ENCODE measurements at regions not wholly inside any gene's neighbourhood (a gene's known extent, or its start where the extent isn't known, plus 50 kb on each side); places are given as distances from the start of the nearest gene placed in this dataset.

- no peaks in the 10 kb centered on the region for H3K36me3 ChIP-seq (ENCODE audit: control insufficient read depth, insufficient read depth, low read length)
- H3K4me1 ChIP-seq (ENCODE audit: control insufficient read depth, extremely low read depth, insufficient read depth, low read length): no peaks in the 10 kb centered on the region
- no peak overlapping the region for H3K4me2 ChIP-seq (ENCODE audit: extremely low read depth, insufficient read depth, low read length)
- no peak overlapping the region for H3K9ac ChIP-seq (ENCODE audit: insufficient read depth, low read length)
- no peak overlapping the region for H3K4me3 ChIP-seq (replicated peaks in 1 of 4; ENCODE audit: control extremely low read depth in 1 of 4, insufficient read depth in 1 of 4, low read depth in 3 of 4, low read length in 4 of 4)
- no peak overlapping the region for H3K27ac ChIP-seq (ENCODE audit: insufficient read depth, low read length)
- H3K27me3 ChIP-seq (ENCODE audit: control insufficient read depth, insufficient read depth, low read length): no peaks in the 10 kb centered on the region
- no peak overlapping the region for H2AFZ ChIP-seq (ENCODE audit: low read length)
- no peaks in the 10 kb centered on the region for H3K9me3 ChIP-seq (ENCODE audit: control insufficient read depth, insufficient read depth, low read depth, low read length)
- TF ChIP-seq CTCF (conservative IDR thresholded peaks at IDR 0.05 in 1 of 2, IDR thresholded peaks at IDR 0.05 in 1 of 2; ENCODE audit: low read depth in 1 of 2, low read length in 2 of 2) (no peak), EZH2 (IDR thresholded peaks at IDR 0.05; ENCODE audit: low read length, missing control alignments) (no peak)
- no peaks in the 10 kb centered on the region for H4K20me1 ChIP-seq (ENCODE audit: control insufficient read depth, extremely low read depth, insufficient read depth, low read length)
- no peaks in the 10 kb centered on the region for H3K79me2 ChIP-seq (ENCODE audit: control insufficient read depth, insufficient read depth, low read length)
- DNase-seq (ENCODE audit: low read depth in 2 of 2): peak in 1 of 2 donors; percentile 1
Observed at GRCh38 chr3:163622384-163622783, 1455.9 kb downstream of the SI start.

GRCh38 chr3:163614886-163615285, 1463.4 kb downstream of the SI start:
- H3K27me3 ChIP-seq (ENCODE audit: control insufficient read depth, insufficient read depth, low read length): no peaks in the 10 kb centered on the region
- H2AFZ ChIP-seq (ENCODE audit: low read length): no peak overlapping the region
- H3K36me3 ChIP-seq (ENCODE audit: control insufficient read depth, insufficient read depth, low read length): no peaks in the 10 kb centered on the region
- H4K20me1 ChIP-seq (ENCODE audit: control insufficient read depth, extremely low read depth, insufficient read depth, low read length): no peaks in the 10 kb centered on the region
- no peak for DNase-seq (ENCODE audit: low read depth in 2 of 2)
- H3K9me3 ChIP-seq (ENCODE audit: control insufficient read depth, insufficient read depth, low read depth, low read length): no peaks in the 10 kb centered on the region
- H3K4me2 ChIP-seq (ENCODE audit: extremely low read depth, insufficient read depth, low read length): no peak overlapping the region
- no peak overlapping the region for H3K4me3 ChIP-seq (replicated peaks in 1 of 4; ENCODE audit: control extremely low read depth in 1 of 4, insufficient read depth in 1 of 4, low read depth in 3 of 4, low read length in 4 of 4)
- no peaks in the 10 kb centered on the region for H3K4me1 ChIP-seq (ENCODE audit: control insufficient read depth, extremely low read depth, insufficient read depth, low read length)
- H3K79me2 ChIP-seq (ENCODE audit: control insufficient read depth, insufficient read depth, low read length): no peaks in the 10 kb centered on the region
- TF ChIP-seq CTCF (conservative IDR thresholded peaks at IDR 0.05 in 1 of 2, IDR thresholded peaks at IDR 0.05 in 1 of 2; ENCODE audit: low read depth in 1 of 2, low read length in 2 of 2) (no peak), EZH2 (IDR thresholded peaks at IDR 0.05; ENCODE audit: low read length, missing control alignments) (no peak)
- H3K9ac ChIP-seq (ENCODE audit: insufficient read depth, low read length): no peak overlapping the region
- H3K27ac ChIP-seq (ENCODE audit: insufficient read depth, low read length): no peak overlapping the region

- Histone ChIP-seq H3K4me1 (ENCODE audit: control insufficient read depth, extremely low read depth, insufficient read depth, low read length) (no peaks in the 10 kb centered on the region), H3K27me3 (ENCODE audit: control insufficient read depth, insufficient read depth, low read length) (no peaks in the 10 kb centered on the region), H3K27ac (ENCODE audit: insufficient read depth, low read length) (no peak overlapping the region), H3K79me2 (ENCODE audit: control insufficient read depth, insufficient read depth, low read length) (no peaks in the 10 kb centered on the region), H3K36me3 (ENCODE audit: control insufficient read depth, insufficient read depth, low read length) (no peaks in the 10 kb centered on the region), H3K9ac (ENCODE audit: insufficient read depth, low read length) (no peak overlapping the region), H2AFZ (ENCODE audit: low read length) (no peak overlapping the region), H4K20me1 (ENCODE audit: control insufficient read depth, extremely low read depth, insufficient read depth, low read length) (no peaks in the 10 kb centered on the region), H3K9me3 (ENCODE audit: control insufficient read depth, insufficient read depth, low read depth, low read length) (no peaks in the 10 kb centered on the region), H3K4me2 (ENCODE audit: extremely low read depth, insufficient read depth, low read length) (no peak overlapping the region), H3K4me3 (replicated peaks in 1 of 4; ENCODE audit: control extremely low read depth in 1 of 4, insufficient read depth in 1 of 4, low read depth in 3 of 4, low read length in 4 of 4) (no peak overlapping the region)
- DNase-seq (ENCODE audit: low read depth in 2 of 2): no peak
- TF ChIP-seq CTCF (conservative IDR thresholded peaks at IDR 0.05 in 1 of 2, IDR thresholded peaks at IDR 0.05 in 1 of 2; ENCODE audit: low read depth in 1 of 2, low read length in 2 of 2): no peak
Observed at GRCh38 chr3:163605915-163606314, 1472.4 kb downstream of the SI start.
